ENCODE measurements at regions not wholly inside any gene's neighbourhood (a gene's known extent, or its start where the extent isn't known, plus 50 kb on each side); places are given as distances from the start of the nearest gene placed in this dataset.

- peak; percentile 23 for DNase-seq (ENCODE audit: low read depth, low spot score)
Measured at GRCh38 chr14:66069036-66069435, 417.1 kb upstream of the CCDC196 start.

GRCh38 chr14:66069830-66070541 lies 416.2 kb upstream of the CCDC196 start:
- peak; percentile 41 for DNase-seq (ENCODE audit: low read depth, low spot score)

- peak; percentile 44 for DNase-seq (ENCODE audit: low read depth, low spot score)
Measured at GRCh38 chr14:66070542-66071319, 415.4 kb upstream of the CCDC196 start.

- DNase-seq (ENCODE audit: low read depth, low spot score) = no peak
Measured at GRCh38 chr14:66072190-66073084, 413.7 kb upstream of the CCDC196 start.

- no peak for DNase-seq (ENCODE audit: low read depth, low spot score)
Measured at GRCh38 chr14:66074537-66074936, 411.6 kb upstream of the CCDC196 start.

- peak; percentile 17 for DNase-seq (ENCODE audit: low read depth, low spot score)
Measured at GRCh38 chr14:66076176-66076575, 410.0 kb upstream of the CCDC196 start.

- no peak for DNase-seq (ENCODE audit: low read depth, low spot score)
Measured at GRCh38 chr14:66078006-66078405, 408.2 kb upstream of the CCDC196 start.

GRCh38 chr14:66081594-66082376 lies 404.4 kb upstream of the CCDC196 start:
- DNase-seq (ENCODE audit: low read depth, low spot score) = no peak

- no peak for DNase-seq (ENCODE audit: low read depth, low spot score)
Measured at GRCh38 chr14:66085224-66085623, 400.9 kb upstream of the CCDC196 start.

GRCh38 chr14:66085665-66086064 lies 400.5 kb upstream of the CCDC196 start:
- no peak for DNase-seq (ENCODE audit: low read depth, low spot score)

GRCh38 chr14:66087231-66087630 lies 398.9 kb upstream of the CCDC196 start:
- DNase-seq (ENCODE audit: low read depth, low spot score) = no peak

GRCh38 chr14:66088656-66089055 lies 397.5 kb upstream of the CCDC196 start:
- DNase-seq (ENCODE audit: low read depth, low spot score) = no peak

- DNase-seq (ENCODE audit: low read depth, low spot score) = no peak
Measured at GRCh38 chr14:66092206-66092605, 394.0 kb upstream of the CCDC196 start.

GRCh38 chr14:66092748-66093147 lies 393.4 kb upstream of the CCDC196 start:
- DNase-seq (ENCODE audit: low read depth, low spot score) = no peak

- no peak for DNase-seq (ENCODE audit: low read depth, low spot score)
Measured at GRCh38 chr14:66094001-66094727, 392.0 kb upstream of the CCDC196 start.

- no peak for DNase-seq (ENCODE audit: low read depth, low spot score)
Measured at GRCh38 chr14:66099451-66099850, 386.7 kb upstream of the CCDC196 start.

- no peak for DNase-seq (ENCODE audit: low read depth, low spot score)
Measured at GRCh38 chr14:66099931-66100330, 386.2 kb upstream of the CCDC196 start.

- no peak for DNase-seq (ENCODE audit: low read depth, low spot score)
Measured at GRCh38 chr14:66101662-66102061, 384.5 kb upstream of the CCDC196 start.

- DNase-seq (ENCODE audit: low read depth, low spot score) = no peak
Measured at GRCh38 chr14:66104486-66104885, 381.7 kb upstream of the CCDC196 start.

- peak; percentile 43 for DNase-seq (ENCODE audit: low read depth, low spot score)
Measured at GRCh38 chr14:66105815-66106214, 380.4 kb upstream of the CCDC196 start.

- no peak for DNase-seq (ENCODE audit: low read depth, low spot score)
Measured at GRCh38 chr14:66109426-66109825, 376.7 kb upstream of the CCDC196 start.

All from astrocyte of the hippocampus (primary cell).